ENCODE measurements at regions not wholly inside any gene's neighbourhood (a gene's known extent, or its start where the extent isn't known, plus 50 kb on each side); places are given as distances from the start of the nearest gene placed in this dataset.
A peak's percentile ranks its signal among the peaks of the same experiment; 100 is the strongest.

- Histone ChIP-seq H3K9ac (ENCODE audit: insufficient read depth in 1 of 2, low read length in 2 of 2) (no peak overlapping the region), H3K9me3 (ENCODE audit: control insufficient read depth in 4 of 4, insufficient read depth in 3 of 4, low read length in 3 of 4) (peaks cover 0 to 7% (median 0%) of the 10 kb centered on the region in 4 donors)
- 82 to 87% methylated on average over 5 of the region's 5 CpGs for WGBS, 2 donors
Observed at GRCh38 chr2:126963390-126963789, 64.7 kb downstream of the TEX51 start.

GRCh38 chr2:126966601-126967000 lies 67.9 kb downstream of the TEX51 start:
- Histone ChIP-seq H3K36me3 (ENCODE audit: control insufficient read depth in 4 of 4, insufficient read depth in 4 of 4, low read length in 4 of 4) (no peaks in the 10 kb centered on the region), H3K9me3 (ENCODE audit: control insufficient read depth in 4 of 4, insufficient read depth in 3 of 4, low read length in 3 of 4) (peaks cover 0 to 3% (median 0%) of the 10 kb centered on the region in 4 donors), H3K9ac (ENCODE audit: insufficient read depth in 1 of 2, low read length in 2 of 2) (no peak overlapping the region), H3K27me3 (ENCODE audit: control insufficient read depth in 3 of 3, insufficient read depth in 3 of 3, low read length in 2 of 3) (no peaks in the 10 kb centered on the region), H3K27ac (ENCODE audit: low read depth in 1 of 2, low read length in 1 of 2) (no peak overlapping the region), H3K4me3 (no peak overlapping the region), H3K4me1 (ENCODE audit: control insufficient read depth in 5 of 5, insufficient read depth in 5 of 5, low read length in 5 of 5) (peaks cover 0 to 3% (median 0%) of the 10 kb centered on the region in 5 donors)
- no peak for ATAC-seq (ENCODE audit: insufficient read depth, low FRiP score)
- DNase-seq = no peak
- TF ChIP-seq CTCF (IDR thresholded peaks at IDR 0.05; ENCODE audit: control extremely low read depth, extremely low read depth) = no peak
- 91 to 98% methylated on average over 1 of the region's 1 CpG for WGBS, 2 donors

More at GRCh38 chr2:126963390-126963789, 64.7 kb downstream of the TEX51 start:
- ATAC-seq (ENCODE audit: insufficient read depth, low FRiP score) (no peak), DNase-seq (peak in 2 of 3 donors; percentile 42 to 46)
- Histone ChIP-seq H3K4me1 (ENCODE audit: control insufficient read depth in 5 of 5, insufficient read depth in 5 of 5, low read length in 5 of 5) (no peaks in the 10 kb centered on the region), H3K4me3 (no peak overlapping the region), H3K27ac (ENCODE audit: low read depth in 1 of 2, low read length in 1 of 2) (no peak overlapping the region), H3K27me3 (ENCODE audit: control insufficient read depth in 3 of 3, insufficient read depth in 3 of 3, low read length in 2 of 3) (no peaks in the 10 kb centered on the region), H3K36me3 (ENCODE audit: control insufficient read depth in 4 of 4, insufficient read depth in 4 of 4, low read length in 4 of 4) (no peaks in the 10 kb centered on the region)
- no peak for TF ChIP-seq CTCF (IDR thresholded peaks at IDR 0.05; ENCODE audit: control extremely low read depth, extremely low read depth)

- TF ChIP-seq CTCF (IDR thresholded peaks at IDR 0.05; ENCODE audit: control extremely low read depth, extremely low read depth) = no peak
- Histone ChIP-seq H3K9ac (ENCODE audit: insufficient read depth in 1 of 2, low read length in 2 of 2) (no peak overlapping the region), H3K9me3 (ENCODE audit: control insufficient read depth in 4 of 4, insufficient read depth in 3 of 4, low read length in 3 of 4) (peaks cover 0 to 3% (median 0%) of the 10 kb centered on the region in 4 donors), H3K4me1 (ENCODE audit: control insufficient read depth in 5 of 5, insufficient read depth in 5 of 5, low read length in 5 of 5) (peaks cover 0 to 3% (median 0%) of the 10 kb centered on the region in 5 donors), H3K4me3 (no peak overlapping the region), H3K27me3 (ENCODE audit: control insufficient read depth in 3 of 3, insufficient read depth in 3 of 3, low read length in 2 of 3) (no peaks in the 10 kb centered on the region), H3K36me3 (ENCODE audit: control insufficient read depth in 4 of 4, insufficient read depth in 4 of 4, low read length in 4 of 4) (no peaks in the 10 kb centered on the region), H3K27ac (ENCODE audit: low read depth in 1 of 2, low read length in 1 of 2) (no peak overlapping the region)
- ATAC-seq (ENCODE audit: insufficient read depth, low FRiP score) (no peak), DNase-seq (no peak)
- WGBS, 2 donors = 53 to 65% methylated on average over 3 of the region's 3 CpGs
Observed at GRCh38 chr2:126970583-126970982, 71.9 kb downstream of the TEX51 start.

- Histone ChIP-seq H3K4me3 (no peak overlapping the region), H3K27me3 (ENCODE audit: control insufficient read depth in 3 of 3, insufficient read depth in 3 of 3, low read length in 2 of 3) (no peaks in the 10 kb centered on the region), H3K4me1 (ENCODE audit: control insufficient read depth in 5 of 5, insufficient read depth in 5 of 5, low read length in 5 of 5) (peaks cover 0 to 3% (median 0%) of the 10 kb centered on the region in 5 donors), H3K36me3 (ENCODE audit: control insufficient read depth in 4 of 4, insufficient read depth in 4 of 4, low read length in 4 of 4) (no peaks in the 10 kb centered on the region), H3K9ac (ENCODE audit: insufficient read depth in 1 of 2, low read length in 2 of 2) (no peak overlapping the region), H3K27ac (ENCODE audit: low read depth in 1 of 2, low read length in 1 of 2) (no peak overlapping the region), H3K9me3 (ENCODE audit: control insufficient read depth in 4 of 4, insufficient read depth in 3 of 4, low read length in 3 of 4) (peaks cover 0 to 3% (median 0%) of the 10 kb centered on the region in 4 donors)
- TF ChIP-seq CTCF (IDR thresholded peaks at IDR 0.05; ENCODE audit: control extremely low read depth, extremely low read depth) = no peak
- 75 to 83% methylated on average over 14 of the region's 14 CpGs for WGBS, 2 donors
- ATAC-seq (ENCODE audit: insufficient read depth, low FRiP score) (no peak), DNase-seq (no peak)
Observed at GRCh38 chr2:126971162-126971480, 72.4 kb downstream of the TEX51 start.

All from lung (tissue), 11 donors.